MG63 (cell line): ENCODE measurements at regions not wholly inside any gene's neighbourhood (a gene's known extent, or its start where the extent isn't known, plus 50 kb on each side); places are given as distances from the start of the nearest gene placed in this dataset.
A peak's percentile ranks its signal among the peaks of the same experiment; 100 is the strongest.
"Not testable (repeated sequence)": the region's sequence is repeated elsewhere in the genome, so short reads cannot be mapped to it uniquely, and the experiment has no call there.

Experiments used
- DNase-seq: peaks from one replicate; pipeline ENCODE4 v3.0.0-alpha.2; 2020
- H3K27me3 ChIP-seq: fragments of 250-450 bp; sonication (Bioruptor Pico); 2 replicates; pipeline ENCODE4 v1.5.1; 2020; ENCODE audit warnings: mild to moderate bottlenecking, moderate library complexity
- H3K36me3 ChIP-seq: fragments of 250-450 bp; sonication (Bioruptor Pico); 2 replicates; pipeline ENCODE4 v1.5.1; 2020; ENCODE audit warnings: mild to moderate bottlenecking, moderate library complexity
- H3K4me3 ChIP-seq: fragments of 250-450 bp; sonication (Bioruptor Pico); 2 replicates; pipeline ENCODE4 v1.5.1; 2020; ENCODE audit warnings: mild to moderate bottlenecking, moderate library complexity
- H3K9me3 ChIP-seq: fragments of 250-450 bp; sonication (Bioruptor Pico); 2 replicates; pipeline ENCODE4 v1.5.1; 2020; ENCODE audit warnings: mild to moderate bottlenecking, moderate library complexity

DNA sequence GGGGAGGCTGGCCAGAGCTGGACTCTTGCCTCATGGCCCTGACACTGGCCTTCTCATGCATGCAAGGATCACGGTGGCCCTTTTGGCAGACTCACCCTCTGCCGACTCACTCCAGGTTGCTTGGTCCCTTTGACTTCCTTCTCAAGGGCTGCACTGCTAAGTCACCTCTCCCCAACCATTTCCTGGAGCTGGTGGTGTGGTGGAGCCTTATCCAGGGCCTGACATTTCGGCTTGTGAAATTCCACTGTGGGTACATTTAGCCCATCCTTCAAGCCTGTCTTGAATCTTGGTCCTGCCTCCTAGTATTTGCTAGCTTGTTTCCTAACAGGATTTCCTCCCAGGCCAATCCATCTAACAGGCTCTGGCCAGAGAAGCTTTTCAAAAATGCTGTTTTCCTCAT lies 52.6 kb upstream of the JUN start:
- H3K27me3 ChIP-seq: no peaks in the 10 kb centered on the region
- no peak overlapping the region for H3K4me3 ChIP-seq
- DNase-seq: no peak

DNA sequence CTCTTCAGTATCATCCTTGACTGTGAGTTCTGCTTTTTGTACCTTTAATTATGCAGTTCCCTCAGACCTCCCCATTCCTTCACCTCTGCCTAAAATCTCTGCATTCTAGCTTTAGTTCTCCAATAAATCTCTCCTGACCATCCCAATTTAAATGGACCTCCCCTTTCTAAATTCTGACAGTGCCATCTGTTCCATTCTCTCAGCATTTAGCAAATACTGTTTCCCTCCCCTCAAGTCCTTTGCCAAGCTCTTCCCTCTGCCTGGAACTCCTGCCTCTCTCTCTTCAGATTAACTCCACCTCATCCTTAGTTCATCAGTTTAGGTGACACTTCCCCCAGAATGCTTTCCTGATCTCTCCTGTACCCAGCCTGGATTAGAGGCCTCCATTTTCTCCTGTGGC lies 54.0 kb upstream of the JUN start:
- Histone ChIP-seq H3K36me3 (no peaks in the 10 kb centered on the region), H3K27me3 (no peaks in the 10 kb centered on the region), H3K9me3 (no peaks in the 10 kb centered on the region), H3K4me3 (no peak overlapping the region)
- DNase-seq: no peak

More for the DNA sequence above, 52.6 kb upstream of the JUN start:
- no peaks in the 10 kb centered on the region for H3K9me3 ChIP-seq
- H3K36me3 ChIP-seq: no peaks in the 10 kb centered on the region

DNA sequence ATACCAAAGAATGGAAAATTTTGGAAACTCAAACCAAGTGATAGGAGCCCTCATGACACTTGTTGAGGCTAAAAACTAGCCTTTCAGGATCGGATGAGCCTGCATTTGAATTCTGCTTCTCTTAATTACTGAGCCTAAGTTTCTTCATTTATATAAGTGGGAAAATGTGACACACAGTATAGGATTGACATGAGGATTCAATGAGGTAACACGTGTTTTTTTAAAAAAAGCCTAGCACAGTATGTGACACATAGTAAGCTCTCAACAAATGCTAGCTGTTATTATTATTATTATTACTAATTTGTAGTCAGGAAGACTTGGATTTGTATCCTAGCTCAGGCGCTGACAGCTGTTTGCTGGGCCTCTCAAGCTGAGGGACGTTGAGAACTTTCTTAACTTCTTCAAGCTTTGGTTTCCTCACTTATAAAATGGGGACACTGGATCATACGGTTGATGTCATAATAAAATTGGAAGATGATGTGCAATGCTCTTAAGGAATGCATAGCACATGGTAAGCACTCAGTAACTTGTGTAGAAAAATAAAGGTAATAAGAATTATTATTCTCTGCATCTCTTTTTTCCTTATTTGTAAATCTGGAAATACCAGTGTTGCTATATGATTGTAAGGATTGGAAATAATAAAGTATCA lies 55.4 kb upstream of the JUN start:
- H3K9me3 ChIP-seq: no peaks in the 10 kb centered on the region
- no peaks in the 10 kb centered on the region for H3K36me3 ChIP-seq
- DNase-seq: no peak
- no peaks in the 10 kb centered on the region for H3K27me3 ChIP-seq
- no peak overlapping the region for H3K4me3 ChIP-seq

DNA sequence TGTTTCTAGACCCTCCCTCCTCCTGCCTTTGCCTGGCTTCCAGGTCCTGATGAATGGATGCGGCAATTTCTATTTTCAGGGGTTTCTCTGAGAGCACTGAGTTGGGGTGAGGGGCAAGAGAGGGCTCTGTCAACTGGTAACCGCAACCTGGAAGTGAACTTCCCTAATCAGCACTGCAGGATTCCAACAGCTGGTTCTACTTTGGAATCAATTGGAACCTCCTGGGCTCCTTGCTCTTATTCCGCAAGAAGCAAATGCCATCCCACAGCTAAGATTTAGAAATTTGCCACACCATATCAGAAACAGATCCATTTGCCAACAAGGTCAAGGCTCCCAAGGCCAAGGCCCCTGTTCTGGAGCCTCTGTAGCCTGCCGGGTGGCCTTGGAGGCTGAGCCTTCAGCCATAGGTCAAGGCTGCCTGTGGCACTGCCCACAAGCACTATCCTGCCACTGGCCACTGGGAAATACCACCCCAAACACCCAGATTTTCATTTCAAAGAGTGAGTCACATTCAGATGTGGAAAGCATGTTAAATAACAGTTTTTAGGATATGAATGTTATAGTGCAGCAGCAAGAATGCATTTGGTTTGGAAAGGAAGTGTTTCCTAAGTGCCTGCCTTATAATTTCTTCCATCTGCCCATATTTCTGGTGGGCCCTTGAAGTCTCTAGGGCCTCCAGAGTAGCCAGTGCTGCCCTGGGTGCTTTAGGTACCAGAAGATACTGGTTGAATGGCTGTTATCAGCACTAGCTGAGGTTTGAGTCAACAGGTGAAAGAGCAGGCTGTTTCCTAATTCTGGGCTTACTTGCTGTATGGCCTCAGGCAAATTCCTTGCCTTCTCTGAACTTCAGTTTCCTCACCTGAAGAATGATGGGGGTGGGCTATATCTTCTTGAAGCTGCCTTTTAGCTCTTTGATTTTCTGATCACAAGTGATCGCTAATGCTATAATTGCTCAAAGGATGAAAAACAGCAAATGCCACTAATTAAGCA lies 56.3 kb upstream of the JUN start:
- peak; percentile 38 for DNase-seq
- Histone ChIP-seq H3K4me3 (no peak overlapping the region), H3K9me3 (no peaks in the 10 kb centered on the region), H3K27me3 (no peaks in the 10 kb centered on the region), H3K36me3 (no peaks in the 10 kb centered on the region)

DNA sequence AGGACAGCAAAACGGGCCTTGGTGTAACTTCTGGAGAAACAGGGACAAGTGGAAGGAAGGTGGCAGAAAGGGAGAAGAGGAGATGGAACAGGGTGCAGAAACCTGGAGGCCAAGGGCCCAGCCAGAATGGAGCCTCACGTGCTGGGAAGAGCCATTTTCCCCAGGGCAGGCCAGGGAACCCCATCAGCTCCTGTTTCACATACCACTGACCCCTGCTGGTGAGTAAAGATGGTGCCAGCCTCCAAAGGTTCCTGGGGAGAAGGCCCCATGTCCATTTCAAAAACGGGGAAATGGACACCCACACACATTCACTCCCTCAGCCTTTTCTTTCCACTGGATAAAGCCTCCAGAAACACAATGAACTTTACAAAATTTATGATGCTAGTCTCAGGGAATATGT lies 57.6 kb upstream of the JUN start:
- Histone ChIP-seq H3K27me3 (no peaks in the 10 kb centered on the region), H3K36me3 (no peaks in the 10 kb centered on the region), H3K9me3 (no peaks in the 10 kb centered on the region), H3K4me3 (no peak overlapping the region)
- no peak for DNase-seq

DNA sequence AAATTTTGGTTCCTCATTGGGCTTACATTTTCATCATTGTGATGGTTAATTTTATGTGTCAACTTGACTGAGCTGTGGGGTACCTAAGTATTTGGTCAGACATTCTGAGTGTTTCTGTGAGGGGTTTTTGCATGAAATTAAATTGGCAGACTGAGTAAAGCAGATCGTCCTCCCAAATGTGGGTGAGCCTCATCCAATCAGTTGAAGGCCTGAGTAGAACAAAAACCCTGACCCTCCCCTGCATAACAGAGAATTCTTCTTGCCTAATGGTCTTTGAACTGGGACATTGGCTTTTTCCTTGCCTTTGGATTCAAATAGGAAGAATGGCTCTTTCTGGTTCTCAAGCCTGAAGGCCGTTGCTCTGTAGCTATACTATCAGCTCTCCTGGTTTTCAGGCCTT lies 59.1 kb upstream of the JUN start:
- Histone ChIP-seq H3K9me3 (no peaks in the 10 kb centered on the region), H3K36me3 (no peaks in the 10 kb centered on the region), H3K27me3 (no peaks in the 10 kb centered on the region), H3K4me3 (no peak overlapping the region)
- no peak for DNase-seq

DNA sequence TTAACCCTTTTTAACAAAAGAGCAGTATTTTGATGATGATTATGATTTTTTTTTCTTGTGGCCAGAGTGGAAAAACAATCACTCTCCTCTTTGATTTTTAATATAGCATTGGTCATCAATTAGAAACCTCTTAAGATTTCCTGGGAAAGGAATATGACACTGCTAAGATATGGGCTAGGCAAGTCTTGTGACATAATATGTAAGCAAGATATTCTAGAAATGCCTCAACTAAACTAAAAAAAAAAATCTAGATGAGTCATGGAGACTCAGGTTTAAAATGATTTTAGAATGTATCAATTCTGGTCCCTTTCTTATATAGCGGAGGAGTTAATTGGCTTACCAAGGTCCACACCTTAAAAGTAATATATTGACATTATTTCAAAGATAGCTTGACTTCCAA lies 60.3 kb upstream of the JUN start:
- H3K36me3 ChIP-seq: no peaks in the 10 kb centered on the region
- DNase-seq: no peak
- no peak overlapping the region for H3K4me3 ChIP-seq
- no peaks in the 10 kb centered on the region for H3K27me3 ChIP-seq
- no peaks in the 10 kb centered on the region for H3K9me3 ChIP-seq

DNA sequence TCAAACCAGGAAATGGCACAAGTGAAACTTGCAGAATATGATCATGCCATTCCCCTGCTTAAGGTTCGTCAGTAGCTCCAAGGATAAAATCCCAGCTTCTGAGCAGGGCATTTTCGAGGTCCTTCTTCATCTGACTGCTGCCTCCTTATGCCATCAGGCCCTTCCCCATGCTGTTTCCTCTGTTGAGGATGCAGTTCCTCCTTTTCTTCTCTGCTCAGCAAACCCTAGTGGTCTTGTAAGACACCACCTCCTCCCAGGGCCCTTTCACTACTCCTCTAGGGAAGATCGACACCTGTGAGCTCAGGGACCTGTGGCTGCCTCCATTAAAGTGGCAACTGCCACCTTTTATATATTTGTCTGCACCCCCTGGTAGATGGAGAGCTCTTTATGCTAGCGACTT lies 62.1 kb upstream of the JUN start:
- no peak for DNase-seq
- Histone ChIP-seq H3K36me3 (no peaks in the 10 kb centered on the region), H3K27me3 (no peaks in the 10 kb centered on the region), H3K9me3 (no peaks in the 10 kb centered on the region), H3K4me3 (no peak overlapping the region)

DNA sequence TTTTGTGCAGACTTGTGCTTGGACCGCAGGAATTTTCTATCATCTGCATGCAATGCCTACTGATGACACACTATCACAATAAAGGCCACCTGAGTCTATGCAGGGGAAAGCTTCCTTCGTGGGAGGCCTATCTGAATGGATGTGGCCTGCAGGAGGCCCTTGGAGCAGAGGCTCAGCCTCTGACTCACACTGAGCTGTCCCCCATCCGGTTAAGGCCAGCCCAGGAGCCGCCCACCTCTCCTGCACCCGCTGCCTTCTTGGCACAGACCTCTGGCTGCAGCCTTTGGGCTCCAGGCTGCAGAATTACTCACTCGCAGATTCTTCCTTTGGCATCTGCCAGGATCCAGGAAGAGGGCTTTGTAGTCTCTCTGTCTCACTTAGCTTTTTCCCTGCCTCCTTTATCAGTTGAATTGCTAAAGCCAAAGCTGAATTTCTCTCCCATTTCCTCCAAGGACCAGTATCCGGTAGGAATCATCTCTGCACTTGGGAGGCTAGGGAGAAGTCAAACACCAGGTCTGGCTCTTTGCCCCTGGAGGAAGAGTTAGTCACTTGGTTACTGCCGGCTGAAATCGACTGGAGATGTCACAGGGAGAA lies 65.1 kb upstream of the JUN start:
- Histone ChIP-seq H3K27me3 (no peaks in the 10 kb centered on the region), H3K9me3 (no peaks in the 10 kb centered on the region), H3K4me3 (no peak overlapping the region), H3K36me3 (no peaks in the 10 kb centered on the region)
- peak; percentile 99 for DNase-seq

DNA sequence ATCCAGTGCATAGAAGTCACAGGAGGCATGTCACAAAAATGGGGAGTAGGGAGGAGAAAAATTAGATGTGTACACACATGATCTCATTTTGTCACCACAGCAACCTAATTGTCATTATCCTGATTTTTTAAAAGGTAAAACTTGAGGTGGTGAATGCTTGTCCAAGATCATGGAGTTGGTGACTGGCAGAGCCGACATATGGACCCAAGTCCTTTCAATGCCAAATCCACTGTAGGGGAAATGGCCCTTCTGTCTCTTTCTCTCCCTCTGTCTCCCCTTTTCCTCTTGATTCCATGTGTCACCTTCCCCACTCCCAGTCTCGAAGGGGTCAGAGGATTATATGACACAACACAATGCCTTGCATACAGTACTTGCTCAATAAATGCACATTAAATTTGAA lies 65.7 kb upstream of the JUN start:
- Histone ChIP-seq H3K4me3 (no peak overlapping the region), H3K36me3 (no peaks in the 10 kb centered on the region), H3K9me3 (no peaks in the 10 kb centered on the region), H3K27me3 (no peaks in the 10 kb centered on the region)
- no peak for DNase-seq

DNA sequence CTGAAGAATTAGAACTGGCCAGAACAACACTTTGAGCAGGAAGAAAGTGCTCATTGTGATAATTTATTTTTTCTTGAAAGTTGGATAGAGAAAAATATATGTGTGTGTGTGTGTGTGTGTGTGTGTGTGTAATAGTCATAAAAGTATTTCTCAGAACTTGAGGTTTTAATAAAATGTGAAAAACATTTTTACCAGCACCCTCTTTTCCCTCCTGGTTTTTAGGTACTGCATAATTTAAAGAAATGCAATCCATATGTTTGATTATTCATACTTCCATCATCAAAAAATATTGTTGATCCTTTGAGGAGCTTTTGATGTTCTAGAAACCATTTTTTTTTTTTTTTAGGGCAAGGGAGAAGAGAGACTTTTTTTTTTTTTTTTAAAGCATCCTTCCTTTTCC lies 66.8 kb upstream of the JUN start:
- no peak for DNase-seq
- Histone ChIP-seq H3K4me3 (no peak overlapping the region), H3K27me3 (no peaks in the 10 kb centered on the region), H3K36me3 (no peaks in the 10 kb centered on the region), H3K9me3 (no peaks in the 10 kb centered on the region)

DNA sequence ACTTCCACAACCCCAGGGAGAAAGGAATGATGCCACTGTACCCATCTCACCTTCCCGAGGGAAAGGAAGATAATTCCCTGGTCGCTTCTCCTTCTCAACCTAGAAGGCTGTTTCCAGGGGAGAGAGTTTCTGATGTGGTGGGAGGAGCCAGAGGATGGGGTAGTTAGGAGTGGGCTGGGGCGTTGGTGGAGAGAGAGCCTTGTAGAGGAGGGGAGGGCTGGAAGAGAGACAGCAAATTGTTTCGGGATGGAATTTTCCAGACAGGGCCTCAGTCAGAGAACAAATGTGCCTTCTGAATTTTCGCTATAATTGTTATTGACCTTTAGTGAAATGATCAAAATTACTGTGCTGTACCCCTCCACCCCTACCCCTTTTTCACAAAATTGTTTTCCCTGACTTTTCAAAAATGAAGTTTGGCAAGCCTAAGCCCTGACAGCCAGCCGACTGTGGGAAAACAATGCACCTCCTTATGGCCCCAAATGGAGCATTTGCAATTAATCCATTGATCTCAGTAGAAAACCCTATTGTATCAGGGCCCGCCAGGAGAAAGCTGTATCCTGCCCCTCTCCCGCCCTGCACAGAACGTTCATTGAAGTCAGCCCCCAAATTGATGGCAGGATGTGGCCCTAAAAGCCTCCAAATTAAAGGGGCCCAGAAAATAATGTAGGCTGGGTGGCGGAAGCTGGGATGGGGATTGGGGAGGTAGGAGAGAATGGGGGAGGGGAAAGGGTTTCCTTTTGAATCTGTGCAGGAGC lies 69.1 kb upstream of the JUN start:
- H3K27me3 ChIP-seq: no peaks in the 10 kb centered on the region
- H3K4me3 ChIP-seq: no peak overlapping the region
- no peaks in the 10 kb centered on the region for H3K36me3 ChIP-seq
- no peak for DNase-seq
- H3K9me3 ChIP-seq: no peaks in the 10 kb centered on the region

DNA sequence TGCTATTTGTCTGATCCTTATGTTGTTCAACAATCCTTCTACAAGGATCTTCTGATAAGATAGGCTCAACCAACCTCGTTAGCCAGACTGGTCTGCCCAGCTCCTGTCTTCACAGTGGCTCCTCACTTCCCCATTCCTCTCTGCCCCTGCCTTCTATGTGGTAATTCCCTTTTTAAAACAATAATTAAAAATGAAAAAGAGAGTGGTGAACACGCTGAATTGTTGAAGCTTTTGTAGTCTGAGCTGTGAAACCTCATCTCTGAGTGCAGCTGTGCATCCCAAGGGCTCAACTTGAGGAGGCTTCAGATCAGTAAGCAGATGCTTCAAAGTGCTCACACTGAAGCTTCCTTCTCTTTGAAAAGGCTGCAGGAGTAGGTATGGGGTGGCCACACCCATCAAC lies 70.7 kb upstream of the JUN start:
- H3K27me3 ChIP-seq: no peaks in the 10 kb centered on the region
- H3K36me3 ChIP-seq: no peaks in the 10 kb centered on the region
- no peaks in the 10 kb centered on the region for H3K9me3 ChIP-seq
- H3K4me3 ChIP-seq: no peak overlapping the region
- DNase-seq: no peak

DNA sequence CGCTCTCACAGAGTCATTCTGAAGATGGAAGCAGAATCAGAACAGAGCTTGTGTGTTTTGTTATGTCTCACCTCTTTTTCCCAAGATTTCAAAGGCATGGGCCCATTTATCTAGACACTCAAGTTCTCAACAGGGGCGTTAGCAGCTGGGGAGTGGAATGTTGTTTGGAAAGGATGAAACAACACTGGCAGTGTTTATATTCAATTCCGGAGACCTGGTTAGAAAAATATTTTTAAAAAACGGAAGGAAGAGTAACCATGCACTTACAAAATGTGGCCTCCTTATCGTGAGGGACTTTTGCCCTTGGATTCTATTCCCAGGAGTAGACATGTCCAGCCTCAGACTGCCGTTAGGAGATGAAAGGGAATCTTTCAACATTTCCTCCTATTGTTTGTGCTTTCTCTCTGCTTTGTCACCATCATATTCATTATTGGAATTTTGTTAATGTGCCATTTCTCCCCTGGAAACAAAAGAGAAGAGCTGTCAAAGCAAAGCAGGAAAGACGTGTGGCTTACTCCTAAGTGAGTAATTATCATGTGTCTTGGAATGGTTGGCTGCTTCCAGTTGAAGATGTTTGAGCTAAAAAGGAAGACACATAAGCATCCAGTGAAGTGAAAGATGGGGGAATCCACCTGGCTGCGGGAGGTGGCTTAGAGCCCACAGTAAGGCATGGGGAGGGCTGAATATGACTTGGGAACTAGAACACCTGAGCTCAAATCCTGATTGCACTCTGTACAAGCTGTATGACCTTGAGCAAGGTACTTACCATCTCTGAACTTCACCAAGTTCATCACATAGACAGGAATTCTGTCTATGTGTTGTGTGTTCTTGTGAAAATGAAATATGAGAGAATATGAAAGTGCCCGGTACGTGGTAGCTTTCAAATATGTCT lies 71.7 kb upstream of the JUN start:
- H3K36me3 ChIP-seq: no peaks in the 10 kb centered on the region
- no peak for DNase-seq
- H3K9me3 ChIP-seq: no peaks in the 10 kb centered on the region

DNA sequence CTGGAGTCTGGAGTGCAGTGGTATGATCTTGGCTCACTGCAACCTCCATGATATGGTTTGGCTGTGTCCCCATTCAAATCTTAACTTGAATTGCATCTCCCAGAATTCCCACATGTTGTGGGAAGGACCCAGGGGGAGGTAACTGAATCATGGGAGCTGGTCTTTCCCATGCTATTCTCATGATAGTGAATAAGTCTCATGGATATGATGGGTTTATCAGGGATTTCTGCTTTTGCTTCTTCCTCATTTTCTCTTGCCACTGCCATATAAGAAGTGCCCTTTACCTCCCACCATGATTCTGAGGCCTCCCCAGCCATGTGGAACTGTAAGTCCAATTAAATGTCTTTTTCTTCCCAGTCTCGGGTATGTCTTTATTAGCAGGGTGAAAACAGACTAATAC lies 72.4 kb upstream of the JUN start:
- H3K36me3 ChIP-seq, H3K27me3 ChIP-seq: not testable (repeated sequence)

More for the DNA sequence above, 71.7 kb upstream of the JUN start:
- no peaks in the 10 kb centered on the region for H3K27me3 ChIP-seq
- H3K4me3 ChIP-seq: no peak overlapping the region

More for the DNA sequence above, 72.4 kb upstream of the JUN start:
- not testable (repeated sequence) for DNase-seq, H3K9me3 ChIP-seq, H3K4me3 ChIP-seq
